C1 segment of cervical spinal cord (tissue), 14 donors: ENCODE measurements at regions not wholly inside any gene's neighbourhood (a gene's known extent, or its start where the extent isn't known, plus 50 kb on each side); places are given as distances from the start of the nearest gene placed in this dataset.
"Not testable (repeated sequence)": the region's sequence is repeated elsewhere in the genome, so short reads cannot be mapped to it uniquely, and the experiment has no call there.

Experiments
- DNase-seq, 14 donors: peaks; one replicate each; lab custom pipeline; 2025; lab: John Stamatoyannopoulos, UW

DNA sequence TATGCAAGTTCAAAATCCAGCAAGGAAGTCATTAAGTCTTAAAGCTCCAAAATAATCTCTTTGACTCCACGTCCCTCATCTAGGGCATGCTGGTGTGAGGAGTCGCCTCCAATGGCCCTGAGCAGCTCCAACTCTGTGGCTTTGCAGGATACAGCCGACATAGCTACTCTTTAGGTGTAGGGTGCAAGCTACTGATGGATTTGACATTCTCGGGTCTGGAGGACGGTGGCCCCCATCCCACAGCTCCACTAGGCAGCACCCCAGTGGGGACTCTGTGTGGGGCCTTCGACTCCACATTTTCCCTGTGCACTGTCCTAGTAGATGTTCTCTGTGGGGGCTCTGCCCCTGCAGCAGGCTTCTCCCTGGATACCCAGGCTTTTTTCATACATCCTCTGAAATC is 333.2 kb upstream of the FGF13 start:
- DNase-seq, result no peak

DNA sequence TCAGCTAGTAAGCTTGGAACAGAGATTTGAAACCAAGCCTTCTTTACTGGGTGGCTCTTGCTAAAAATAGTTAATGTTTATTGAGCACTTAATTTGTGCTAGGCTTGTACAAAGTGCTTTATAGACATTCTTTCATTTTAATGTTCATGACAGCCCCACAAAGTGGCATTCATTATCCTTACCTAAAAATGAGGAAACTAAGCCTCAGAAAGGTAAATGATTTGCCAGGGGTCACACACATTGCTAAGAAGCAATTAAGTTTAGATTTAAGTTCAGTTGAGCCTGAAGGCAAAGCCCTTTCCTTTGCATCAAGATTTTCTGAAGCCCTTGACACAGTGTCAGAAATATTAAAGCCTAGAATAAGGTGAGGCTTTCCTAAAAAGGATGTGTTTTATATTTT is 327.5 kb upstream of the FGF13 start:
- no peak for DNase-seq

DNA sequence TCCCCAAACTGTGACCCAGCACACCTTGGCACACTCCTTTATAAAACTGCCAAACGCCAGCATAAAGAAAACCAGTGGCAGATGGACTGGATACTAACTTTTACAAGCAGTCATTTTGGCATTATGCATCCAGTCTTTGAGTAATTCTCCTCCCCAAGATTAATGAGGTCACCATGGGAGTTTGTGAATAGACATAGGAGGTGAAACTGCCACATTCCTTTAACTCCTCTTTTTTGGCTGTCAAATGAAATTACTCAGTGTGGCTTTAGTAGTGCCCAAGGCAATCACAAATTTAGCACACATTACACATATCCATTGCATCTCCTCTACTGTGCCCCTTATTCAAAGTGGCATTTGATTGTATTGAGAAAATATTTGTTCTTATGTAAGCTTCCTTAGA is 315.3 kb upstream of the FGF13 start:
- no peak for DNase-seq

DNA sequence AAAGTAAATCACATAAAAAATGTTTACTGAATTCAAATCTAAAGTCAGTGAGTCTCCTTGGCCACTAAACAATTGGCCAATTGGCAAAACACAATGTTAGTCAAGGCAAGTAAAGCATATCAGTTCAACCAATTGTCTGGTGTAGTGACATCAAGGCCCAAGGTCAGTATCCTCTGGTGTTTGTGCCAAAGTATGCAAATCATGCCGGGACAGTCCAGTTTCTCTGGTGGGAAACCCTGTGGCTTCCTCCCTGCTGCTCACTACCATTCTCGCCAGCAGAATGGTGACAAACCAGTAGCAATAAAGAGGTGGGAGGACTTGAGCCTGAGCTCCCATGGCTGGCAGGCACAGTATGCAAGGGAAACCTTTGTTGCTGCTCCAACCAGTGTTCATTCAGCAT is 314.9 kb upstream of the FGF13 start:
- no peak for DNase-seq

DNA sequence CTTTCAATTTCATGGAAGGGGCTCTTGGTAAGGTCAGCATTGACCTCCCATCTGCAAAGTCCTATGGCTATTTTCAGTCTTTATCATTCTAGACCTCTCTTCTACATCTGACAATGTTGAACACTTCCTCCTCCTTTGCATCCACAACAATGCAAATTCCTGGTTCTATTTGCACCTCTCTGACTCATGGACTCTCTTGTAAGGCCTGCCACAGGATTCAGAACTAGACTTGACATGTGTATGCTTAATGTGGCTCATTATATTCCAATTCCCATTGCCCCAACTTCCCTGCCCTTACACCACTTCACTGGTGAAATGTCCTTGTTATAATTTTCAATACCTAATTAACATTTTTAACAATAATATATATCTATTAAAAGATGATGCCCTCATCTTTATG is 314.3 kb upstream of the FGF13 start:
- no peak for DNase-seq

DNA sequence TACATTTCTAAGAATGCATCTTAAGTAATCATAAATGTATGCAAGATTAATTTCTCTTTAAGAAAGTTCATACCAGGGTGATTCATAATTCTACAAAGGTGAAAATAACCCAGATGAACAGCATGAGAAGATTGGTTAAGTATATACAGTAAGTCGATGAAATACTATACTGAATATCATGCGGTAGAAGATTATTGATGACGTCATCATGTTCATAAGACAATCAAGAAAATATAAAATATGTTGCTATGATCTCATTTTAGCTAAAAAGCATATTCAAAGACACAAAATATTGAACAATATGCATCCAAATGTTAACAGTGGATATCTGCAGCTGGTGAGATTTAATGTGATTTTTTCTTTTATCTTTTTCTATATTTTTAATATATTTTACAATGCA is 312.0 kb upstream of the FGF13 start:
- no peak for DNase-seq

DNA sequence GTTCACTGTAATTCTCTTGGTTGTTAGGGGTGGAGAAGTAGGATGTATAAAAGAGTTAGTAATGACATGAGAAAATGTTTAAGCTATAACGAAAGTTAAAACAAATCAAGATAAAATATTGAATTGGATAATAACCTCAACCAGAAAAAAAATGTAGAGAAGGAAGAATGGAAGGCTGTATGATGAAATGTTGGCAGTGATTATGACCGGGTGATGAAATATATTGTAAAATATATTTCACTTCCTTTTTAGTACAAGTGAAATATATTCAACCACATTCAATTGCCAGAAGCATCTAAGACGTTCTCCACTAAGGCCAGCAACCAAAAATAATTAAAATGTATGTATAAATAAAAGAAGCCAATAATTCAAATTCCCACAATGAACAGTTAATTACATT is 309.3 kb upstream of the FGF13 start:
- no peak for DNase-seq

DNA sequence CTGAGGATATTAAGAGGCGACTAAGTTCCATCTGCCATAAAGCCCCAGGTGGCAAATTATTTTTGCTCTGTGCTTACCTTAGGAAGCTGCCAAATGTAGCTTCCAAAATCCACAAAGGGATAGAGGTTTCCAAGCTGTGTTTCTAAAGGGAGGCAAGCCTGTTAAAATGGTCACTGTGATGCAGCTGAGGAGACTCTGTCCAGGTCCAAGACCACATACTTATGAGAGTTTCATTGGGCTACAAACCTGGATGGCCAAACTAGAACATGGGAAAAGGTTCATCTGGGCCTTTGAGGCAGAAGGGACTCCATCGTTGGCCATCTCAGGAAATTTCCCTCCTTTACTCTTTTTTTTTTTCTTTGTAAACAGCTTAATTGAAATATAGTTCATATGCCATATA is 306.9 kb upstream of the FGF13 start:
- DNase-seq, result no peak

DNA sequence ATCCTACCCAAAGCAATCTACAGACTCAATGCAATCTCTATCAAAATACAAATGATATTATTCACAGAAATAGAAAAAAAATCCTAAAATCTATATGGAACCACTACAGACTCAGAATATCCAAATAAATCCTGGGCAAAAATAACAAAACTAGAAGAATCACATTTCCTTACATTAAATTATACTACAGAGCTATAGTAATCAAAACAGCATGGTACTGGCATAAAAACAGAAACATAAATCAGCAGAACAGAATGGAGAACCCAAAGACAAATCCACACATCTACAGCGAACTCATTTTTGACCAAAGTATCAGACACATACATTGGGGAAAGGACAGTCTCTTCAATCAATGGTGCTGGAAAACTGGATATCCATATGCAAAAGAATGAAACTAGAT is 304.1 kb upstream of the FGF13 start:
- DNase-seq, result no peak

DNA sequence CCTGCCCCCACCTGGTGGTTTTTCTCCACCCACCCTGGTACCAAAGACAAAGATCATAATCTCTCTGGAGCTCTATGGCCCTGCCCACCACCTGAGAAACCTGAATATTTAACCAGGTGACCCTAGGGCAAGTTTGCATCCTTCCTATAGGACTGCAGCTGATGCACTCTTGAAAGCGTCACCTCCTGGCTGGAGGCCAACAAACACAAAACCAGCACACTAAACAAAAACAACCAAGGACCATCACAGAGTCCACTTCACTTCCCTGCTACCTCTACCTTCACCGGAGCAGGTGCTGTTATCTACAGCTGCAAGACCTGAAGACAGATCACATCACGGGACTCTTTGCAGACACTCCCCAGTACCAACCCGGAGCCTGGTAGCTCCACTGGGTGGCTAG is 296.7 kb upstream of the FGF13 start:
- DNase-seq, result no peak

DNA sequence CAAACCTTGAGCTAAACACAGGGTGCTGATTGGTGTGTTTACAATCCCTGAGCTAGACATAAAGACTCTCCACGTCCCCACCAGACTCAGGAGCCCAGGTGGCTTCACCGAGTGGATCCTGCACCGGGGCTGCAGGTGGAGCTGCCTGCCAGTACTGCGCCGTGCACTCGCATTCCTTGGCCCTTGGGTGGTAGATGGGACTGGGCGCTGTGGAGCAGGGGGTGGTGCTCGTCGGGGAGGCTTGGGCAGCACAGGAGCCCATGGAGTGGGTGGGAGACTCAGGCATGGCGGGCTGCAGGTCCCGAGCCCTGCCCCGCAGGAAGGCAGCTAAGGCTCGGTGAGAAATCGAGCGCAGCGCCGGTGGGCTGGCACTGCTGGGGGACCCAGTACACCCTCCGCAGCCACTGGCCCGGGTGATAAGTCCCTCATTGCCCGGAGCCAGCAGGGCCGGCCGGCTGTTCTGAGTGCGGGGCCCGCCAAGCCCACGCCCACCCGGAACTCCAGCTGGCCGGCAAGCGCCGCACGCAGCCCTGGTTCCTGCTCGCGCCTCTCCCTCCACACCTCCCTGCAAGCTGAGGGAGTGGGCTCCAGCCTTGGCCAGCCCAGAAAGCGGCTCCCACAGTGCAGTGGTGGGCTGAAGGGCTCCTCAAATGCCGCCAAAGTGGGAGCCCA is 292.5 kb upstream of the FGF13 start:
- not testable (repeated sequence) for DNase-seq

DNA sequence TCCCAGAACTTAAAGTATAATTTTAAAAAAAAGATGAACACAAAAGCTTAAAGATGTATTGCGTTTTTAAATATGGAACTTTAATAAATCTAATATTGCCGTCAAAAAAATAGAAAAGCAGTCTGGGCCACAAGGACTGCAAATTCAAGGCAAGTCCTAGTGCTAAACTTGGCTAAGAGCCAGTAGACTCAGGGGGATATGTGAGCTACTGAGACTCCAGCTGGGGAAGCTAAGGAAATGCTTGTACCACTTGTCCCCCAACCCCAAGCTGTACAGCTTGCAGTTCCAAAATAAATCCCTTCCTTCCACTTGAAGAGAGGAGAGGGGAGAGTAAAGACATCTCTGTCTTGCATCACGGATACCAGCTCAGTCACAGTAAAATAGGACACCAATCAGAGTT is 290.8 kb upstream of the FGF13 start:
- DNase-seq, result no peak

DNA sequence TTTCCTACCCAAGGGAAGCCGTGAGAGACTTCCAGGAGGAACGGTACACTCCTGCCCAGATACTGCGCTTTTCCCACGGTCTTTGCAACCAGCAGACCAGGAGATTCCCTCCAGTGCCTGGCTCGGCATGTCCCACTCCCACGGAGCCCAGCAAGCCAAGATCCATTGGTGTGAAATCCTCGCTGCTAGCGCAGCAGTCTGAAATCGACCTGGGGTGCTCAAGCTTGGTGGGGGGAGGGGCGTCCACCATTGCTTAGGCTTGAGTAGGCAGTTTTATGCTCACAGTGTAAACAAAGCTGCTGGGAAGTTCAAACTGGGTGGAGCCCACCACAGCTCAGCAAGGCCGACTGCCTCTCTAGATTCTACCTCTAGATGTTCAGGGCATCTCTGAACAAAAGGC is 284.8 kb upstream of the FGF13 start:
- no peak for DNase-seq

DNA sequence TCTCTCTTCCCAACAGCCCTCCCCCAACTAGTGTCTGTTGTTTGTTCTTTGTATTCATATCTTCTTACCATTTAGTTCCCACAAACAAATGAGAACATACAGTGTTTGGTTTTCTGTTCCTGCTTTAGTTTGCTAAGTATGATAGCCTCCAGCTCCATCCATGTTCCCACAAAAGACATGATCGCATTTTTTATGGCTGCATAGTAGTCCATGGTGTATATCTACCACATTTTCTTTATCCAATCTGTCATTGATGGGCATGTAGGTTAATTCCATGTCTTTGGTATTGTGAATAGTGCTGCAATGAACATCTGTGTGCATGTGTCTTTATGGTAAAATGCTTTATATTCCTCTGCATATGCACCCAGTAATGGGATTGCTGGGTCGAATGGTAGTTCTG is 283.9 kb upstream of the FGF13 start:
- no peak for DNase-seq

DNA sequence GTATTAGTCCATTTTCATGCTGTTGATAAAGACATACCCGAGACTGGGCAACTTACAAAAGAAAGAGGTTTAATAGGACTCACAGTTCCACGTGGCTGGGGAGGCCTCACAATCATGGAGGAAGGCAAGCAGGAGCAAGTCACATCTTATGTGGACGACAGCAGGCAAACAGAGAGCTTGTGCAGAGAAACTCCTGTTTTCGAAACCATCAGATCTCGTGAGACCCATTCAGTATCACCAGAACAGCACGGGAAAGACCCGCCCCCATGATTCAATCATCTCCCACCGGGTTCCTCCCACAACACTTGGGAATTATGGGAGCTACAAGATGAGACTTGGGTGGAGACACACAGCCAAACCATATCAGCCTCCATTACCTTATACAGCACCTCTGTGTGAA is 278.9 kb upstream of the FGF13 start:
- DNase-seq, result not testable (repeated sequence)

DNA sequence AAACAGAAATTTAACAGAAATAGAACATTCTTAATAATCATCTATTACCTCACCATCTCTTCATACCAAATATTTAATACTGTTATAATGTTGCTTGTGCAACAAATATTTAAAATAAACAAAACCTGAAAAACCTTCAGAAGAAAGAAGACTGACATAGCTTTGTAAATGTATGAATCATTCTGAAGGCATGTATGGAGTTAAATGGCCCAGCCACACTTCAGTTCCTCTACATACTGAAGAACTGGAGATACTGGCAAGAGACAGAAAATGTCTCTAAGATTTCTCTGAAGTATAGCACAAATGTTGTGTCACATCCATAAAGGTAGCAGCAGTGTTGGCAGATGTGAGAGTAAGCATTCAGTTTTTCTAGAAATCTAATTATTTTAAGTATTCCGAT is 275.3 kb upstream of the FGF13 start:
- DNase-seq, result no peak

DNA sequence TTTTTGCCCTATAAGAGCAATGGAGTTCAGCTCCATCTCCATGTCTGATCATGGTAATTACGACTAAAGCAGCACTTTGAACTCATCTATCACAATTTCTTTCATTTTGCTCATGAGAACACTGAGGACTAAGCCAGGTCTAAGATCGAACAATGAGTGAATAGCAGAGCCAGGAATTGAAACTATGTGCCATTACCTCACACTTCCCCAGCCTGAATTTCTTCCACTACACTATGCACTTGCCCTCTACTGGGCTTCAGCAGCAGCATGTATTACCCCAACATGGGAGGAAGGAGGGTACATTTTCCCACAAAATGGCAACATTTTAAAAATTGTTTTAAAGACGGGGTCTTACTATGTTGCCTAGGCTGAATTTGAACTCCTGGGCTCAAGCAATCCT is 274.7 kb upstream of the FGF13 start:
- DNase-seq, result no peak

DNA sequence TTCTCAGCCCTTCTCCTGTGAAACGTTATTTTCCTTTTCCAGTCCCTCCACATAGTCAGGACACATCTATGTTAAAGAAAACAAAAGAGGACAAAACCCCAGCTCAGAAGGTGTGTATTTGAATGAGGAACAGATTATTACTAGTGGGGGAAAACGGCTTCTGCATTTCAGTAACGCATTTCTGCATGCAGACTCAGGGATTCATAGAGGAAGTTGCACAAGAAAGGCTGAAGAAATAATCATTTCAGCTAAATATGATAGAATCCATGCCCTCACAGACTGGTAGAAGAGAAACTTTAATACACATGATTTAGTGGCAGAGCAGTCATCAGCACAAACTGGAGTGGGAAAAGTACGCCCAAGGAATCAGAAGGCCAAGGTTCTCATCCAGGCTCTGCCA is 270.8 kb upstream of the FGF13 start:
- no peak for DNase-seq

DNA sequence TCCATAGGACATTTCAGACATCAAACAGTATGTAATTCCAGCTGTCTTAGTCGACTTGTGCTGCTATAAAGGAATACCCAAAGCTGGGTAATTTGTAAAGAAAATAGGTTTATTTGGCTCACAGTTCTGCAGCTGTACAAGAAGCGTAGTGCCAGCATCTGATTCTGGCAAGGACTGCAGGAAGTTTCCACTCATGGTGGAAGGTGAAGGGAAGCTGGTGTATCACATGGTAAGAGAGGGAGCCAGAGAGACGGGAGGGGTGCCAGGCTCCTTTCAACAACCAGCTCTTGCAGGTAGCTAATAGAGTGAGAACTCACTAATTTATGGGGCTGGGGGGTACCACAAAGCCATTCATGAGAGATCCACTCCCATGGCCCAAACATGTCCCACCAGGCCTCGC is 253.0 kb upstream of the FGF13 start:
- DNase-seq, result no peak

DNA sequence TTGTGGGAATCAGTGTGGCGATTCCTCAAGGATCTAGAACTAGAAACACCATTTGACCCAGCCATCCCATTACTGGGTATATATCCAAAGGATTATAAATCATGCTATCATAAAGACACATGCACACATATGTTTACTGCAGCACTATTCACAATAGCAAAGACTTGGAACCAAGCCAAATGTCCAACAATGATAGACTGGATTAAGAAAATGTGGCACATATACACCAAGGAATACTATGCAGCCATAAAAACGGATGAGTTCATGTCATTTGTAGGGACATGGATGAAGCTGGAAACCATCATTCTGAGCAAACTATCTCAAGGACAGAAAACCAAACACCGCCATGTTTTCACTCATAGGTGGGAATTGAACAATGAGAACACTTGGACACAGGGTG is 250.9 kb upstream of the FGF13 start:
- DNase-seq, result not testable (repeated sequence)

DNA sequence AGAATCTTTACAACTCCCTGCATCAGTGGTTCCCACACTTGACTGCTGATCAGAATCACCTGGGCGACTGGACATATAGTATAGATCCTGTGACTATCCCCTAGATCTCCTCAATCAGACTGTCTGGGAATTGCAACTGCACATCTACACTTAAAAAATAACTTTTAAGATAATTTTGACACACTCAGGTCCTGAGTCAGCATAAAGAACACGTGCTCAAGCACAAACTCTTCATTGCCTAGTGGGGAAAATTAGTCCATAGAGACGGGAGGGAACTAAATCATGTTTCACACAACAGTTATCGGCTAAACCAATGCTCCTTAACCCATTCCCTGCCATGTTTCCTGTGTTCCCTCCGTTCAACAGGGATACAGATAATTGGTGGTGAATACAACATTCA is 243.5 kb upstream of the FGF13 start:
- no peak for DNase-seq

DNA sequence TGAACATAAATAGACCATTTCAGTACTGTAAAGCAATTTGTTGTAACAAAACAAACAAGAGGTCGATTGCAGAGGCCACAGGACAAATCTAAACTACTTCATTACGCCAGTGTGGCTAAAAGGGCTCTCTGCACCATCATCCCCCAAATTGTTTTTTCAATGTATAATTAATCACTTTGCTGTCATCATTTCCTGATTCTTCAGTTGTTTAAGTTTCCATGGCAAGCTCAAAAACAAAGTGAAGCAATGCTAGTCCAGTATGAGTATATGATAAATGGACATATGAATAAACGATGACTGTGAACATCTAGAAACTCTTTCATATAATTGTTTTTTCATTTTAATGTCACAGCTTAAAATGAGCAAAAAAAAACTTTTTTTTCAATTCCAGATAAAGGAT is 235.4 kb upstream of the FGF13 start:
- no peak for DNase-seq

DNA sequence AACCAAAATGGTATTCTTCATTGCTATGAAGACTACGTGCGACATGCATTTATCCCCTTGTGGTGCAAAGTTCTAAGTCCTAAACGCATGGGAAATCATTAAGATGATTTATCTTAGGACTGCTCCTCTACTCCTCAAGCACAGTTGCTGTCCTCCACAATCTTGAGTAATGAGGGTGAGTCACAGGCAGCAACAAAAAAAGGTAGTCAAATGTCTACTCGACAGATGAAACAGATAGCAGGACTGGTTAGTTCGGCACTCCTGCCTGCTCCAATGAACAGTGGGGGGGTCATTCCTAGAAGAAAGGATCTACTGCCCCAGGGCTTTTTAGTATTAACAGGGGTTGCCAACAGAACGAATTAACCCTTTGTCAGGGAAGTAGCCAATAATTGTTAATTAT is 233.7 kb upstream of the FGF13 start:
- DNase-seq, result no peak

DNA sequence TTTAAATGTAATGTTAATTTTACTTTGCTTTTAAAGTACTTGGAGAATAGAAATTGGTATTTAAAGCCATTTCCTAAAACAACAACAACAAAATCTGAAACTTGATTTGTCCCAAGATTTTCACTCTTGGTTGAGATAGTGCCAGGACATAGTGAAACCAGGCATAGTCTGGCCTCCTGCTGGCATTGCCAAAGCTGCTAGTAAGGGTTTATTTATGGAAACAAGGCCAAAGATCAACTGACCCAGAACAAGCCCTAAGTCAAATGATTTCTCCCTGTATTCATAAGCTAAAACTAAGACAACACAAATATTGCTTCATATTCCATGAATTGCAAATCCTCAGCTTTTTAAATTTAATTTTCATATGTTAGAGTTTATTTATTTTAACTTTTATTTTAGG is 227.5 kb upstream of the FGF13 start:
- no peak for DNase-seq

DNA sequence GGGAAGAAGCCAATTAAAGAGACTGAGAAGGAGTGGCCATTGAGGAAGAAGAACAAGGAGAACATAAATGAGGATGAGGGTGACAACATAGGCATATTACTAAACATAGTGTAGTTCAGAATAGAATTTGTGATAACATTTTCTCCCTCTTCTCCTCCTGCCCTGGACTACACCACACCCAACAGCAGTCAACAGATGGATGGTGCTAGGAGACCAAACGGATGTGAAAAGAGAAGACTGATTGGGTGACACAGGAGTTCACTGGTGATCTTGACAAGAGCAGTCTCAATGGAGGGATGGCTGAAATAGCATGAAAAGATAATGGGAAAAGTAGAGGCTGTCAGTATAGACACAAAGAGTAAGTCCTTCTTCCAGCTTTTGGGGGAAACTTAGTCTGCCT is 226.5 kb upstream of the FGF13 start:
- DNase-seq, result no peak
